HCT116 (cell line): ENCODE measurements at regions not wholly inside any gene's neighbourhood (a gene's known extent, or its start where the extent isn't known, plus 50 kb on each side); places are given as distances from the start of the nearest gene placed in this dataset.

Source experiments
- CEBPB ChIP-seq: IDR thresholded peaks from 2 replicates; pipeline ENCODE4 v1.6.1; 2012; ENCODE audit warnings: low read depth
- CTCF ChIP-seq, 3 experiments: fragments of 200-600 bp in 1 of 3; sonication (generic) in 1 of 3; IDR thresholded peaks in 2 of 3; conservative IDR thresholded peaks in 1 of 3; 2 replicates each; pipeline ENCODE4 v1.5.1; 2012 to 2017; ENCODE audit warnings: low read depth in 2 of 3, low read length in 2 of 3, antibody characterized with exemption in 1 of 3, borderline replicate concordance in 1 of 3, control low read depth in 1 of 3, mild to moderate bottlenecking in 1 of 3, mixed read lengths in 1 of 3, mixed run types in 1 of 3, moderate library complexity in 1 of 3; ENCODE audit not compliant: insufficient read depth in 1 of 3
- EGR1 ChIP-seq: IDR thresholded peaks from 2 replicates; pipeline ENCODE4 v1.6.1; 2012; ENCODE audit warnings: low read depth
- FOSL1 ChIP-seq: IDR thresholded peaks from 2 replicates; pipeline ENCODE4 v1.6.1; 2012; ENCODE audit warnings: low read depth
- POLR2AphosphoS5 ChIP-seq: IDR thresholded peaks from 2 replicates; pipeline ENCODE4 v1.6.1; 2011; ENCODE audit warnings: mild to moderate bottlenecking, low read depth, low read length, moderate library complexity
- RAD21 ChIP-seq: IDR thresholded peaks from 2 replicates; pipeline ENCODE4 v1.6.1; 2012; ENCODE audit warnings: low read depth, mild to moderate bottlenecking

- TF ChIP-seq CTCF (IDR thresholded peaks at IDR 0.05 in 2 of 3, conservative IDR thresholded peaks at IDR 0.05 in 1 of 3; ENCODE audit: borderline replicate concordance in 1 of 3, insufficient read depth in 1 of 3, low read depth in 2 of 3, low read length in 2 of 3) (no peak), CEBPB (no peak), FOSL1 (no peak), POLR2AphosphoS5 (no peak), EGR1 (no peak), RAD21 (no peak)
These were observed 1804.6 kb downstream of the MAT2B start for GRCh38 chr5:165310031-165310430.
